SK-N-SH (cell line): ENCODE measurements at regions not wholly inside any gene's neighbourhood (a gene's known extent, or its start where the extent isn't known, plus 50 kb on each side); places are given as distances from the start of the nearest gene placed in this dataset.

ENCODE experiments used
- CTCF ChIA-PET: fragments of 300-600, 350-600 bp; formaldehyde crosslinking; extraction: SDS; loops from one replicate; lab custom pipeline; 2021; lab: Yijun Ruan, JAX
- POLR2A ChIA-PET: fragments of 350-600 bp; sonication (Branson Sonifier 250); formaldehyde crosslinking; extraction: SDS; loops from one replicate; lab custom pipeline; 2020; ENCODE audit warnings: antibody characterized with exemption, inconsistent platforms; lab: Yijun Ruan, JAX
- DNase-seq: peaks from one replicate; pipeline ENCODE4 v3.0.0; 2012
- H2AFZ ChIP-seq: fragments of 200-600 bp; sonication (generic); 2 replicates; pipeline ENCODE4 v1.8.1; 2016; ENCODE audit warnings: antibody characterized with exemption, mild to moderate bottlenecking, low read depth
- H3F3A ChIP-seq: fragments of 200-600 bp; sonication (generic); replicated peaks from 2 replicates; pipeline ENCODE3; 2016; ENCODE audit warnings: antibody characterized with exemption, mild to moderate bottlenecking; ENCODE audit not compliant: insufficient read depth
- H3K27ac ChIP-seq, 2 experiments: fragments of 200-500 bp in 1 of 2; fragments of 200-600 bp in 1 of 2; sonication (Bioruptor generic) in 1 of 2; sonication (generic), shearing (Covaris generic) in 1 of 2; 2 replicates each; pipeline versions ENCODE4 v1.5.1 to v1.6.1; 2014 to 2016; ENCODE audit warnings: low read depth in 2 of 2, inconsistent platforms in 1 of 2, low read length in 1 of 2, mild to moderate bottlenecking in 1 of 2, mixed read lengths in 1 of 2
- H3K27me3 ChIP-seq: fragments of 200-600 bp; sonication (generic), shearing (Covaris generic); 2 replicates; pipeline ENCODE4 v1.6.1; 2016; ENCODE audit warnings: mixed run types; ENCODE audit not compliant: insufficient read depth
- H3K36me3 ChIP-seq, 2 experiments: fragments of 200-500 bp in 1 of 2; fragments of 200-600 bp in 1 of 2; sonication (Bioruptor generic) in 1 of 2; sonication (generic) in 1 of 2; replicated peaks in 1 of 2; 2 replicates each; pipeline versions ENCODE3 to v1.5.1; 2014 to 2016; ENCODE audit warnings: low read length in 1 of 2, mild to moderate bottlenecking in 1 of 2; ENCODE audit not compliant: insufficient read depth in 2 of 2, control insufficient read depth in 1 of 2
- H3K4me1 ChIP-seq, 2 experiments: fragments of 200-500 bp in 1 of 2; fragments of 200-600 bp in 1 of 2; sonication (Bioruptor generic) in 1 of 2; sonication (generic), shearing (Covaris generic) in 1 of 2; 2 replicates each; pipeline versions ENCODE4 v1.5.1 to v1.6.1; 2014 to 2016; ENCODE audit warnings: low read depth in 1 of 2, low read length in 1 of 2, mixed run types in 1 of 2; ENCODE audit not compliant: insufficient read depth in 2 of 2, control insufficient read depth in 1 of 2
- H3K4me2 ChIP-seq: fragments of 200-600 bp; sonication (generic), shearing (Covaris generic); 2 replicates; pipeline ENCODE4 v1.6.1; 2017; ENCODE audit warnings: mixed run types
- H3K4me3 ChIP-seq, 2 experiments: fragments of 200-500 bp in 1 of 2; fragments of 200-600 bp in 1 of 2; sonication (Bioruptor generic) in 1 of 2; sonication (generic), shearing (Covaris generic) in 1 of 2; 2 replicates each; pipeline versions ENCODE4 v1.5.1 to v1.8.1; 2014 to 2016; ENCODE audit warnings: low read depth in 2 of 2, inconsistent platforms in 1 of 2, low read length in 1 of 2, mild to moderate bottlenecking in 1 of 2, mixed read lengths in 1 of 2, moderate library complexity in 1 of 2
- H3K79me2 ChIP-seq: fragments of 200-600 bp; sonication (generic); 2 replicates; pipeline ENCODE4 v1.8.1; 2017; ENCODE audit warnings: mild to moderate bottlenecking; ENCODE audit not compliant: insufficient read depth
- H3K9ac ChIP-seq: fragments of 200-600 bp; sonication (generic); 2 replicates; pipeline ENCODE4 v1.6.1; 2017; ENCODE audit warnings: mixed run types
- H3K9me2 ChIP-seq: fragments of 200-600 bp; sonication (generic); 2 replicates; pipeline ENCODE4 v1.6.1; 2017; ENCODE audit warnings: mixed run types
- H3K9me3 ChIP-seq: fragments of 200-600 bp; sonication (generic); 2 replicates; pipeline ENCODE4 v1.6.1; 2017; ENCODE audit warnings: mixed run types, mild to moderate bottlenecking, moderate library complexity
- H4K20me1 ChIP-seq: fragments of 200-600 bp; sonication (generic); 2 replicates; pipeline ENCODE4 v1.6.1; 2017; ENCODE audit warnings: mild to moderate bottlenecking, mixed run types; ENCODE audit not compliant: insufficient read depth
- ELF1 ChIP-seq: IDR thresholded peaks from 2 replicates; pipeline ENCODE4 v1.4.0; 2012
- EZH2phosphoT487 ChIP-seq: fragments of 200-600 bp; sonication (generic); IDR thresholded peaks from 2 replicates; pipeline ENCODE4 v1.6.1; 2017; ENCODE audit warnings: low read depth, mixed run types, mild to moderate bottlenecking, antibody characterized with exemption, moderate library complexity, borderline replicate concordance
- FOSL2 ChIP-seq: IDR thresholded peaks from 2 replicates; pipeline ENCODE4 v1.4.0; 2012; ENCODE audit warnings: low read depth, mild to moderate bottlenecking, moderate library complexity, borderline replicate concordance
- GATA2 ChIP-seq: sonication (generic); formaldehyde crosslinking; IDR thresholded peaks from 2 replicates; pipeline ENCODE4 v1.5.0; 2020; ENCODE audit warnings: mild to moderate bottlenecking, missing genetic modification reagents
- IRF3 ChIP-seq: fragments of 150-350 bp; IDR thresholded peaks from 2 replicates; pipeline ENCODE4 v1.6.1; 2016; ENCODE audit warnings: mild to moderate bottlenecking, low read depth, low read length
- JUND ChIP-seq: IDR thresholded peaks from 2 replicates; pipeline ENCODE4 v1.4.0; 2012
- MEF2A ChIP-seq: IDR thresholded peaks from 2 replicates; pipeline ENCODE4 v1.4.0; 2012; ENCODE audit warnings: low read depth, borderline replicate concordance
- NFIC ChIP-seq: IDR thresholded peaks from 2 replicates; pipeline ENCODE4 v1.4.0; 2012; ENCODE audit warnings: borderline replicate concordance
- PBX3 ChIP-seq: IDR thresholded peaks from 2 replicates; pipeline ENCODE4; 2012
- POLR2AphosphoS5 ChIP-seq: IDR thresholded peaks from 2 replicates; pipeline ENCODE4 v1.6.1; 2012; ENCODE audit warnings: low read depth, low read length
- RFX5 ChIP-seq: IDR thresholded peaks from 2 replicates; pipeline ENCODE4 v1.6.1; 2012; ENCODE audit warnings: mild to moderate bottlenecking, improper control_type of control experiment, low read length
- RXRA ChIP-seq: IDR thresholded peaks from 2 replicates; pipeline ENCODE4 v1.4.0; 2012; ENCODE audit warnings: low read depth, mild to moderate bottlenecking, borderline replicate concordance
- TAF1 ChIP-seq: IDR thresholded peaks from 2 replicates; pipeline ENCODE4 v1.6.1; 2012; ENCODE audit warnings: low read depth, mild to moderate bottlenecking, low read length, moderate library complexity, borderline replicate concordance
- TEAD4 ChIP-seq: IDR thresholded peaks from 2 replicates; pipeline ENCODE4 v1.4.0; 2012; ENCODE audit warnings: mild to moderate bottlenecking, borderline replicate concordance; ENCODE audit not compliant: insufficient read depth
- USF1 ChIP-seq: IDR thresholded peaks from 2 replicates; pipeline ENCODE4 v1.4.0; 2012; ENCODE audit warnings: low read depth, borderline replicate concordance
- YY1 ChIP-seq: IDR thresholded peaks from 2 replicates; pipeline ENCODE4 v1.4.0; 2012; ENCODE audit warnings: low read depth, mild to moderate bottlenecking
- ZBTB33 ChIP-seq: IDR thresholded peaks from 2 replicates; pipeline ENCODE4 v1.4.0; 2012; ENCODE audit warnings: low read depth, borderline replicate concordance
- WGBS: methylation state at CpG from one replicate; pipeline ENCODE4 v1.1.6; 2017; ENCODE audit warnings: low lambda C conversion rate; 5-methylcytosine and 5-hydroxymethylcytosine counted together

GRCh38 chr4:38310446-38311043 is 350.3 kb downstream of the PTTG2 start:
- Histone ChIP-seq H2AFZ (no peak overlapping the region), H3K4me3 (no peak overlapping the region), H3K27ac (no peak overlapping the region), H3K79me2 (no peaks in the 10 kb centered on the region), H3K27me3 (no peaks in the 10 kb centered on the region), H4K20me1 (no peaks in the 10 kb centered on the region), H3K36me3 (no peaks in the 10 kb centered on the region), H3K9me2 (no peaks in the 10 kb centered on the region), H3K4me2 (no peak overlapping the region), H3K9me3 (no peaks in the 10 kb centered on the region), H3K4me1 (no peaks in the 10 kb centered on the region), H3K9ac (no peak overlapping the region), H3F3A (no peaks in the 10 kb centered on the region)
- WGBS: 29% methylated on average over 4 of the region's 4 CpGs
- ChIA-PET POLR2A (no interaction called here), CTCF (interaction anchor here (1.2 to 2.4 kb wide), 2 partner anchors 9 to 10 kb away, joined by 3 to 14 read pairs; no protein-coding TSS in a partner anchor)
- no peak for DNase-seq
- no peak for TF ChIP-seq USF1
- TF ChIP-seq FOSL2: no peak
- no peak for TF ChIP-seq ELF1
- no peak for TF ChIP-seq PBX3
- TF ChIP-seq ZBTB33: no peak
- no peak for TF ChIP-seq RFX5
- TF ChIP-seq MEF2A: no peak
- TF ChIP-seq TAF1: no peak
- no peak for TF ChIP-seq POLR2AphosphoS5
- TF ChIP-seq NFIC: no peak
- no peak for TF ChIP-seq JUND
- no peak for TF ChIP-seq GATA2 (CRISPR knock-in tag)
- TF ChIP-seq TEAD4: no peak
- no peak for TF ChIP-seq YY1
- no peak for TF ChIP-seq IRF3
- no peak for TF ChIP-seq RXRA
- TF ChIP-seq EZH2phosphoT487: no peak
